Head of caudate nucleus (tissue), 42 donors: ENCODE measurements at regions not wholly inside any gene's neighbourhood (a gene's known extent, or its start where the extent isn't known, plus 50 kb on each side); places are given as distances from the start of the nearest gene placed in this dataset.

Experiments used
- DNase-seq, 42 donors: peaks; one replicate each; pipeline versions ENCODE4 v3.0.0 to v3.0.0-alpha.2; 2020 to 2021; ENCODE audit warnings: mixed read lengths in 7 of 42
- intact Hi-C: fragments of 100-400 bp; cut with DNase I; formaldehyde crosslinking; loops from one replicate; pipeline ENCODE4 v1.15.0; 2022

DNA sequence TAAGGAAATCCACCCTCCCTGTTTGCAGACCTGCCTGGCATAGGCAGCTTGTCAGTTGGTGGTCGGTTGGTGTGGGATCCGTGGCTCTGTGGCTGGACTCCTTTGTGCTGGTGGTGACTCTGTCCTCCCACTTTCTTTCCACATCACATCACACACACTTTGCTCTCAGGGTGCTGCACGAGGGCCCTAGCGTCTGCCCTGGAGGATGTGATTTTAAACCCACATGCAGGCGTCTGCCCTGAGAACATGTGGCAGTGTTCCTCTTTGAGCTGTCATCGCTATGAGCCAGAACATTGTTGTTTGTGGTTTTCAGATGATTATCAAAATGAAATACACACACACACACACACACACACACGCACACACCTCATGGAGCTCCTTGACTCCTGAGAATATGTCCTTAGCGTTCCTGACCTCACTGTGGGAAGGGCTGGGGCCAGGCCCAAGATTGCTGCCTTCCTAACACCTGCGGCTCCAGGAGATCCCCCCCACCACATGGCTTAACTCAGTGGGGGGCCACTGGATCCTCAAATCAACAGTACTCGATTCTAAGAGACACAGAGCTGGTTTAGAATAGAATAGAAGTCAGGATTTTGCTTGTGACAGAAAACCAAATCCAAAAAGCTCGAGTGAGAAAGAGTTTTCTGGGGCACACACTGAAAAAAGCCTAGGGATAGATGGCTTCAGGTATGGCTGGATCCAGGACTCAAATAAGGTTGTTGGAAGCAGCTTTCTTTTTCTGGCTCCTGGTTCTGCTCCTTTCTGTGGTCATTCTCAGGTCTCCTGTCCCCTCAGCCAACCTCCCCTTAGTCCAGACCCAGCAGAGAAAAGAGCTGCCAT, 54.8 kb downstream of the RTP5 start:
- intact Hi-C loops, result no loop called here
- peak in 3 of 42 donors; percentile 1 to 10 (median 2) for DNase-seq

DNA sequence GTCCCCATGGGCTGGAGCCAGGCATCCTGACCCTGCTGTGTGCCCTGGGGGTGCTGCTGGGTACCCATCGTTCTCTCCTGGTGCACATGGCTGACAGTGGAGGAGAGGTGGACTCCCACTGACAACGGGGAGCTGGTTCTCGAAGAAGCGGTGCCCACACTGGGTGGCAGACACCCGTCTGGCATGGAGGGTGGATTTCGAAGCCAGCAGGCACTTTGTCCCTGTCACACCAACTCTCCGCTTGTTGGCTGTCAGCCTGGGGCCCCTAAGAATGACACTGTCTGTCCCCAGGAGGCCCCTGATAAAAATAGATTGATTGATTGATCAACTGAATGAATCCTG, 55.4 kb downstream of the RTP5 start:
- peak in 2 of 42 donors; percentile 2 to 7 for DNase-seq

DNA sequence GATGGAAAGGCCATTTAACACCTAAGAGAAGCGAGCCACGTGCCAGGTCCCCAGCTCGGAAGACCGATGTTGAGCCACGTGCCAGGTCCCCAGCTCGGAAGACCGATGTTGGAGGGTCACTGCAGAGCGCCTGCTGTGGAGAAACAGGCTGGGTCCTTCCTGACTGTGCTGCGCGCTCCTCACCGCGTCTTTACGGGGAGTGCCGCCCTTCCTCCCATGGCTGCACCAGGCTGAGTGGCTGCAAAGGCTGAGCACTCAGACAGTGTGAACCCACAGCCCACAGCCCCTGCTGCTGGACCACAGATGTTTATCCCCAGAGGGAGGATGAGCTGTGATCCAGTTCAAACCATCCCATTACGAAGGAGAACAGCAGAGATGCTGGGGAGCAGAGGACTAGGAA, 55.7 kb downstream of the RTP5 start:
- peak in 5 of 42 donors; percentile 2 to 28 (median 3) for DNase-seq
- intact Hi-C loops, result no loop called here

More for the DNA sequence above, 55.4 kb downstream of the RTP5 start:
- intact Hi-C loops, result no loop called here

DNA sequence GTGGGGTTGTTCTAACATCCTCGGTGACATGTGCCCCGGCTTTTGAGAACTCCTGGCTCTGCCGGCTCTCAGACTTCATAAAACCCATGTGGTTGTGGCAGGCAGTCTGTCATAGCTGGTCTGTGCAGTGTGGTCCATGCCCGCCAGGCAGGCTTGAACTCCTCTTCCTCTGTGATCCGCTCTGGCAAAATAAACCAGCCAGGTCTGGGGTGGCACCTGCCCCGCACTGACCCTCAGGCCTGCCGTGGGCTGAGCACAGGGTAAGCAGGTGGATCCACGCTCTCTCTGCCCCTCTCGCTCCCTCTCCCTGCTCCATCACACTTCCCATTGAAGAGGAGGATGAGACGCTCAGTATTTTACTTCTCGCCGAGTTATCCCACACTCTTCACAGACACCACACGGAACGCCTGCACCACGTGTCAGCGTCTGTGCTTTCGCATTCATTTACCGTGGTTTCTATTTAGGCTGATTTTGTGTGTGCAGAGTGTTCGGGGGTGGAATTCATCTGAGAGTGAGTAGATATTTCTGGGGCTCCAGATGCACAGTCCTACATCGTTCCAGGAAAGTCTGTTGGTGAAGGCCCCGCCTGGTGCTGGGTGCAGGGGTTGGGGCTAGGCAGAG, 56.4 kb downstream of the RTP5 start:
- DNase-seq, result peak in 39 of 42 donors; percentile 23 to 90 (median 63)
- intact Hi-C loops, result no loop called here

DNA sequence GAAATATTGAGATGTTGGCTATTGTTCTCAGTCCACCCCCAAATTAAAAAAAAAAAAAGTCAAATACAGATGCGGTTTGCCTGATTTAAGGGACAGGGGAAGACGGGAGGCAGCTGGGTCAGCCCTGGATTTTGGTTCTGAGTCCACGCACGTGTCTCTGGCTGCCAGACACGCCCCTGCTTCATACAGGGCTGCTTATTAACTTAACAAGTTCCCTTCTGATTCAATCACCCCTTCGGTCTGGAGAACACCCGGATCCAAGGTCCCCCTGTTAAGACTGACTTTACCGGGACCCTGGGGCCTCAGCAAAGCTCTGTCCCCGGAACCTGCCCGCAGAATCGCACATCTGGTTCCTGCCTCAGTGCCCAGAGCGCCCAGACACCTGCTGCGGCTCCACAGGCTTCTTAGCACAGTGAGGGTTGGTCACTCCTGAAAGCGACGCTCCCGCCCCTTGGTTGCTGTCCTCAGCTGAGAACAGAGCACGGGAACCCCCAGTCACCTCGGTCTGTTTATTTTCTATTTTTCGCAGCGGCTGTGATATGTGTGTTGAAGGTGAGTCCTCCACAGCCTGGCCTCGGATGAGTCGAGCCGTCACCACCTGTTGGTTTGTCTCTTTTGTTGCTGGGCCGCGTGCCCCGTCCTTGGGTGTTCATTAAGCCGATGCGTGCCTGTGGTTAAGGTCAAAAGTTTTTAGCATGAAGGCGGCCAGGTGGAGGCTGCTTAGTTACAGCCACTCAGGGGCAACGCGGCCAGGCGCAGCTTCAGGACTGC, 57.2 kb downstream of the RTP5 start:
- peak in 4 of 42 donors; percentile 2 to 35 (median 14) for DNase-seq
- intact Hi-C loops, result no loop called here

DNA sequence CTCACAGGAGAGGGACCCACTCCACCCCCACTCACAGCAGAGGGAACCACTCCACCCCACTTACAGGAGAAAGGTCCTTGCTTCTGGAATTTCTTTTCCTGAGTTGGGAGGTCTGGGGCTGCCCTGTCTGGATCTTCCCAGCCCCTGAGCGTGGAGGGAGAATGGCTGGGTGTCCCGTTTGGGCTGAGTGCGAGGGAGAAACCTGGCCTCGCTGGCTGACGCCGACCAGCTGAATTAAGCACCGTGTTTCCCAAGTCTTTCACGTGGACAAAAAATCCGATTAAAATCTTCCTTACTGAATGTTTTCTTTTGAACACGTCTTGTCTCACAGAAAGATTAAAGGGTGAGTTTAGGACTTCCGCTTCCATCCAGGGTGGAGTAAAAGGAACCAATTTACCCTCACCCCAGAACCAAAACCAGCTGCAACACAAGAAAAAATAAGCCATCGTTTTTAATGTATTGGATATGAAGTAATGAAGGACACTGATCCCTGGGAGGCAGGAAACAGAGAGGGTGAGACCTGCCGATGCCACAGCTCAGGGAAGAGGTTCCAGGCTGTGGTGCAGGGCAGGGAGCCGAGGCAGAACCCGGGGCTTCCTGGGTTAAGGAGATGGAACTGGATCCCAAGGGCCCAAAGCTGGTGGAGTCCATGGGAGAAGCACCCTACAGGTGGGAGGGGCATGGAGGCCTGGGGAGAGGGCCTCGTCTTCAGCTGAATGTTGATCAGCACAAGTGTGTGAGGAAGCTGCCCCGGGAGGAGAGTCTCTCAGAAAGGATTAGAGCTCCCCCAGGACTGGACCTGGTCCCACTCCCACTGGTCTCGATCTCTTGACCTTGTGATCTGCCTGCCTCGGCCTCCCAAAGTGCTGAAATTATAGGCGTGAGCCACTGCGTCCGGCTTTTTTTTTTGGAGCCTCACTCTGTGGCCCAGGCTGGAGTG, 60.3 kb downstream of the RTP5 start:
- intact Hi-C loops, result no loop called here
- peak in 2 of 42 donors; percentile 1 to 17 for DNase-seq

DNA sequence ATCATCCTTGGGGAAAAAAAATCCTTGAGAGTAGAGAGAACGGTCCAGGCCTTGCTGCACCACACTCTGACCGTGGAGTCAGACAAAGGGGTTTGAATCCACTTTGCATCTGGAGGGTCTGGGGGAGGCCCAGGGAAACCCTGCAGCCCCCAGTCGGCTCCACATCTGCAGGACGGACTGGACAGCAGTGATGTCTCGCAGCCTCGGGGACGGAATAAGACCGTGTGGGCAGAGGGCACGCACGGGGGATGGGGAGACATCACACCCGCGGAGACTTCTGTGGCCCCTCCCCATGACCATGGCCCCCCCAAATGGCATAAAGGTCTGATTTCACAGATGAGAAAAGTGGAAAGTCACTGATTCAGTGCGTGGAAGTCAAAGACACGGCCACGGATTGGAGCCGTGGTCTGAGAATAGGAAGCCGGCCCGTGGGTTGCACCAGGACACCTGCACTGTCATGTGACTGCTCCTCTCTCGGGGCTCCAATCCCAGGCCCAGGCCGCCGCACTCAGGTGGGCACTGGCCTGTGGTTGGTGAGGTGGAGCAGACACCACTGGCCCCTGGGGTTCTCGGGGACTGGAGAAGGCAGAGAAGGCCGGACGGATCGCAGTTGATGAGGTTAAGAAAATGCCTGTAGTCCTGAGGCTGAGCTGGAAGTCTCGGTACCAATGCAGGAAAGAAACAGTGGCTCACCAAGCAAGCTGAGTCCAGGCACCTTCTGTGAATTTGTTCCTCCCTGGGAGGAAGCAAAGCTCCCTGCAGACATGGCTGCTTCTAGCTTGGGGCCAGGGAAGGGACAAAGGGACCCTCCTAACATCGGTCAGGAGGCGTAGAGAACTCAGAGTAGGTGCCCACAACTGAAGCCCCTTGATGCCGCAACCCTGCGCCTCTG, 61.8 kb downstream of the RTP5 start:
- intact Hi-C loops, result no loop called here
- DNase-seq, result peak in 1 of 42 donors; percentile 5

DNA sequence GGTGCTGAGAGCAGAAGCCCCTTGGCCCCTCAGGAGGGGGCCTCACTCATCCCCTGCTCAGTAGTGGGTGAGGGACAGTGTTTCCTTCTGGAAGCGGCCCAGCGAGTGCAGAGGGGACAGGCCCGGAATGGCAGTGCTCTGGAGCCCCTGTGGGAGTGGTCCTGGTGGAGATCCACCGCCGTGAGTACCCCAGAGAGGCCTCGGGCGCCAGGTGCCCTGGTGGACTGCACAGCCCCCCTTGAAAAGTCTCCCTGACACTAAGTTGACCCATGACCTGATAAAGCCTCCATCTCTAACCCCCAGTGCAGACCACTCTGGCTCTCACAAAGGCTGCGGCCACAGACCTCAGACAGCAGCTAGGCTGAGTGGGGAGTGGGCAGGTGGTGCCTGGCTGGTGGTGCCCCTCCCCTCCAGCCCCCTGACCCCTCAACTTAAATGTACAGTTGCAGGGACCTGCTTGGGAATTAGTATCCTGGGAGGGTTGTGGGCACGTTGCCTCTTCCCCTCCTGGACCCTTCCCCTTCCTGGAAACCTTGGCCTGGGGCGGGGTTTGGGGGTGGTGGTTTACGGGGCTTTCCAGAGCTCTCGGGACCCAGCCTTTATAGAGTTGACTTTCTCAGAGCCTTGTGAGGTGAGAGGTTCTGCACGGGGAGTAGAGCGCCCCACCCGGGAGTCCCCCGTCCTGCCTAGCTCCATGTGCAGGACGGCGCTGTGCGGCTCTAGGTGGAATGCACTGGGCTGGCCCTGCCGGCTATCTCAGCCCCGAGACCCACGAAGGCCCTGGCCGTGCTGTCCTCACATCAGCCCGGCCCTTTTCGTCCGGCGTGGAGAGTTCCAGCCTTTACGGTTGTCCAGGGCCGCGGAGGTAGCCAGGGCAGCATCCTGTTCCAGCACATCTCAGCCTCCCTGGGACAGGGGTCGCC, 62.7 kb downstream of the RTP5 start:
- intact Hi-C loops, result no loop called here

DNA sequence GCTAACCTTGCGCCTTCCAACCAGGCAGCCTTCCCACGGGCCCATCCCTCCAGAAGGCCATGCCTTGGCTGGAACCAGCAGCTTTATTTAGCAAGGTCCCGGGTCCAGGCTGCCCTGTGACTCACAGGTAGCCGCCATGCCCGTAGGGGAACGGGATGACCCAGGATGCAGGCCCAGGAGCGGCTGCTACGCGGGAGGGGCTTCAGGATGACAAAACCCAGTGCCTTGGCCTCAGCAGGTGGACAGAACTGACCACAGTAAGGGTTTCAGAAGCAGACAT, 63.3 kb downstream of the RTP5 start:
- intact Hi-C loops, result no loop called here
- DNase-seq, result peak in 2 of 42 donors; percentile 24 to 47

More for the DNA sequence above, 62.7 kb downstream of the RTP5 start:
- DNase-seq, result peak in 1 of 42 donors; percentile 26

DNA sequence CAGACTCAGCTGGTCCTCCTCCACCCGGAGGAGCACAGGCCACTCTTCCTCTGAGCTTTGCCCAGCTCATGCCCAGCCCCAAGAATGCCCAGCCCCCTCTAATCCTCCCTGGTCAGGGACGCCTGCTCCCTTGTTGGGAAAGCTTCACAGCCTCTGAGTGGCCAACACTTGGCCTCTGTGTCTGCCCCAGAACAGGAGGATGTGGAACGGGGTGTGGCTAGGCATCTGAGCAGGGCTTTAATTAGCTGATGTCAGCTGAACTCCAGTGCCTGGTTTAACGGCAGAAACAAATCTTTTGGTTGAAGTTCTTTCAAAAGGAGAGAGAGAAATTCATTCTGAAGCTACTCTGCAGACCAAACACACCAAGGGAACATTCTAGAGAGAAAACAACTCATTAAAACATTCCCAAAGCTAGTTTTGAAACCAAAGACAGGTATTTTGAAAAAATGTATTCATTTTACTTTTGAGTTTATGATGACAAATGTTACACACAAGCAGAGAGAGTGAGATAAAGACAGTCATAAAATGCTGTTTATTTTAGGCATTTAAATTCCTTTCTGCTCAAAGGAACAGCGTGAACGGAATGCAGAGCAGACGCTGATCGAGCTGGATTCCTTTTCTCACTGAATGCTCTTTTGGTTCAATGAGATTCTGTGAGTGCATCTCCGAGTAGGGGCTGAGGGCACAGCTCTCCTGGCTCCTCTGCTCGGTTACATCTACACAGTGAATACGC, 63.8 kb downstream of the RTP5 start:
- intact Hi-C loops, result no loop called here
- DNase-seq, result peak in 28 of 42 donors; percentile 17 to 71 (median 43)

DNA sequence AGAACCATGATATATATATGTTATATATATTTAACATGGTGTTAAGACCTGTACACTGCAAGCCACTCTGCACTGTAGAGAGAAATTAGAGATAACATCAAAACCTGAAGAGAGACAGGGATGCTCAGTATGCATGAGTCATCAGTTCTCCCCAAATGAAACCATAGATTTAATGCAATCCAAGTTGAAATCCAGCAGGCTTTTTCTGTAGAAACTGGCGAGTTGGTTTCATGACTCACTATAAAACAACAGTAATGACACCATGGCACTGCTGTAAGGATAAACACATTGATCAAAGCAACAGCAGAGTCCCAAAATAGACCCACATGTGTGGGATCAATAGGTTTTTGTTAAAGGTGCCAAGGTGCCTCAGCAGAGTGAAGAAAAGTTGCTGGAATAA, 65.8 kb downstream of the RTP5 start:
- intact Hi-C loops, result no loop called here
- no peak for DNase-seq

DNA sequence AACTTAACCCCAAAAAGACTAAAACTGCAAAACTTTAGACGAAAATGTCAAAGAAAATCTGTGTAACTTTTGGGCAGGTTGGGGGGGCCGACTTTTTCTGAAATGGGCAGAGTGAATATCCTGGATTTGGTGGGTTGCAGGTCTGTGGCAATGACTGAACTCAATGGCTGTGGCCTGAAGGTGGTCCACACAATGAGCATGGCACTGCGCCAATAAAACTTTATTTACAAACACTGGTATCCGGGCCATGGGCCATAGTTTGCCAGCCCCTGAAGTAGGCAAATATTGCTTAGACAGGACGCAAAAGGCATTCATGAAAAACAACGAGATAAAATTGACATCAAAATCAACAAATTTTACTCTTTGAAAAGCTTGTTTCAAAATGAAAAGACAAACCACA, 66.2 kb downstream of the RTP5 start:
- intact Hi-C loops, result no loop called here
- no peak for DNase-seq

DNA sequence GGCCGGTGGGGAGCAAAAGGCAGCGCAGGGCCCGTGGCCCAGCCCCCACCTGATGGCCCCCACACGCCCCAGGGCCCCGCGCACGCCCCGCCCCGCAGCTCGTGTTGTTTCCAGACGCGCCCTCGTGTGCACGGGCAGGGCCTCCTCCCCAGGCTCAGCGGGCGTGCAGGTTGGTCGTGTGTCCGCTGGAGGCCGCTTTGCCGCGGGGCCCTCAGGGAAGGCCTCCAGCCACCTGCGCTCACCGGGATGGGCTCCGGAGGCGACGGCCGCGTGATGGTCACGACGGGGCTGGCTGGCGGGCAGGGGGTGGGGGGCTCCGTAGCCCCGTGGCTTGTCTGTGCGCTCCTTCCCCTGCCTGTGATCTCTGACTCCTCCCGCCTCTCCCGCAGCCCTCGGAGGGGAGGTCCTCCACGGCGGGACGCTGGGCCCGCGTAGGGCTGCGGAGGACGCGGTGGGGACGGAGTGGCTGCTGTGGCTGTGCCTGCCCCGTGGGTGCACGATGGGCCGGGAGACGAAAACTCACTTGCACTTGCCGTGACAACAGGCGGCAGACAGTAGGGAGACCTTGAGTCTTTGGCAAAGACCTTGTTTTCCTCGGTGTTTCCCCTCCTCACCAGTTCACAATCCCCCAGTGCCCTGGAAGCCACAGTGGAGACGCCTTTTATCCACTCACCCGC, 67.1 kb downstream of the RTP5 start:
- no peak for DNase-seq
- intact Hi-C loops, result no loop called here

DNA sequence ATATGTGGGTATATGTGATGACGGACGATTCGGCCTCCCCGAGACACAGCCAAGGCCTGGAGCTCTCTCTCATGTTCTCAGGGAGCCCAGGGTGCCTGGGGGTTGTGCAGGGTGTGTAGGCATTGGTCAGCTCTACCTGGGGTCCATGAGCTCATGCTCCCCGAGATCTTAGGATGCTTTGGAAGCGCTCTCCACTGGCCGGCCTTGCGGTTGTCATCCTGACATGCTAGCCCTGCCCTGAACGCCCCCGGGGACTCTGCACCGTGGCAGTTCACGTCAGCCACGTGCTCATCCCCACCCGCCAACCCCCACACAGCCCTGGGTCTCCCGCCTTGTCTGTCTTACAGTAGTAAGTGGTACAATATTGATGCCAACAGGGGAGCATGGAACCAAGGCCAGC, 67.8 kb downstream of the RTP5 start:
- intact Hi-C loops, result no loop called here
- no peak for DNase-seq

DNA sequence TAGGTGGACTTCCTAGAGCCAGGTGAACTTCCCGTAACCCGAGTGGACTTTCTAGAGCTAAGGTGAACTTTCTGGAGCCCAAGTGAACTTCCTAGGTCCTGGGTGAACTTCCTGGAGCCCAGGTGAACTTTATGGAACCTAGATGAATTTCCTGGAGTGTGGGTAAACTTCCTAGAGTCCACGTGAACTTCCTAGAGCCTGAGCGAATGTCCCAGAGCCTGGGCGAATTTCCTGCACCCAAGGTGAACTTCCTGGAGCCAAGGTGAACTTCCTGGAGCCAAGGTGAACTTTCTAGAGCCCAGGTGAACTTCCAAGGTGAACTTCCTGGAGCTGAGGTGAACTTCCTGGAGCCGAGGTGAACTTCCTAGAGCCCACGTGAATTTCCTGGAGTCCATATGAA, 70.0 kb downstream of the RTP5 start:
- no peak for DNase-seq
- intact Hi-C loops, result no loop called here

DNA sequence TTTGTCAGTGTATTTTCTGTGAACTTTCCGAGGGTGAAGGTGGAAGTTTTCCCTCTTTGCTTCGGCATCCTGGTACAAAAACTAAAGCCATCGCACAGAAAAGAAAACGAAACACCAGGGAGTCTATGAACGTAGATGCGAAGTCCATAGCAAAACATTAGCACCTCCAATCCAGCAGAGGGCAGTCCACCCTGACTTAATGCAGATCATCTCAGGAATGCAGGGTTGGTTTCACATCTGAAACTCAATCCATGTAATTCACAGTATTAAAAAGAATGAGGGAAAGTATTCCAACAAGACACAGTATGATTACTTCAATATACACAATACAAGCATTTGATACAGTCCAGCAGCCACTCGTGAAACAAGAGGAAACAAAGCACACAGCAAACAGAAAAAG, 70.8 kb downstream of the RTP5 start:
- intact Hi-C loops, result no loop called here
- DNase-seq, result no peak
